CD4-positive, alpha-beta T cell treated with Interferon alpha-2 for 1 hour (primary cell): ENCODE measurements at regions not wholly inside any gene's neighbourhood (a gene's known extent, or its start where the extent isn't known, plus 50 kb on each side); places are given as distances from the start of the nearest gene placed in this dataset.

Experiments used
- DNase-seq, 2 donors: peaks; one replicate each; pipeline ENCODE4 v3.0.0-alpha.2; 2020 to 2022

- DNase-seq = no peak
Measured at GRCh38 chr3:94269763-94270162, 206.9 kb downstream of the NSUN3 start.

GRCh38 chr3:94272016-94272415, 209.2 kb downstream of the NSUN3 start:
- DNase-seq = no peak

- DNase-seq = no peak
Measured at GRCh38 chr3:94280958-94281357, 218.1 kb downstream of the NSUN3 start.

GRCh38 chr3:94285872-94286271, 223.0 kb downstream of the NSUN3 start:
- DNase-seq = no peak

- no peak for DNase-seq
Measured at GRCh38 chr3:94291686-94292085, 228.8 kb downstream of the NSUN3 start.

GRCh38 chr3:94292151-94292550, 229.3 kb downstream of the NSUN3 start:
- DNase-seq = no peak

GRCh38 chr3:94293793-94294195, 230.9 kb downstream of the NSUN3 start:
- no peak for DNase-seq

- no peak for DNase-seq
Measured at GRCh38 chr3:94294806-94295205, 231.9 kb downstream of the NSUN3 start.

- no peak for DNase-seq
Measured at GRCh38 chr3:94299716-94300115, 236.9 kb downstream of the NSUN3 start.

- no peak for DNase-seq
Measured at GRCh38 chr3:94301366-94301765, 238.5 kb downstream of the NSUN3 start.

- no peak for DNase-seq
Measured at GRCh38 chr3:94303266-94303665, 240.4 kb downstream of the NSUN3 start.

GRCh38 chr3:94303897-94304296, 241.0 kb downstream of the NSUN3 start:
- DNase-seq = no peak

GRCh38 chr3:94304954-94305353, 242.1 kb downstream of the NSUN3 start:
- DNase-seq = no peak

GRCh38 chr3:94305835-94306611, 243.2 kb downstream of the NSUN3 start:
- no peak for DNase-seq

GRCh38 chr3:94307588-94307987, 244.7 kb downstream of the NSUN3 start:
- DNase-seq = no peak

GRCh38 chr3:94308767-94309166, 245.9 kb downstream of the NSUN3 start:
- DNase-seq = no peak

- DNase-seq = no peak
Measured at GRCh38 chr3:94310341-94311135, 247.7 kb downstream of the NSUN3 start.

- DNase-seq = no peak
Measured at GRCh38 chr3:94311651-94312050, 248.8 kb downstream of the NSUN3 start.

GRCh38 chr3:94314218-94314883, 251.5 kb downstream of the NSUN3 start:
- no peak for DNase-seq

GRCh38 chr3:94317017-94317416, 254.2 kb downstream of the NSUN3 start:
- DNase-seq = no peak

- no peak for DNase-seq
Measured at GRCh38 chr3:94323596-94323995, 260.7 kb downstream of the NSUN3 start.

GRCh38 chr3:94331831-94332230, 269.0 kb downstream of the NSUN3 start:
- DNase-seq = no peak

GRCh38 chr3:94336046-94336753, 273.3 kb downstream of the NSUN3 start:
- DNase-seq = no peak
